ENCODE measurements at regions not wholly inside any gene's neighbourhood (a gene's known extent, or its start where the extent isn't known, plus 50 kb on each side); places are given as distances from the start of the nearest gene placed in this dataset.

DNA sequence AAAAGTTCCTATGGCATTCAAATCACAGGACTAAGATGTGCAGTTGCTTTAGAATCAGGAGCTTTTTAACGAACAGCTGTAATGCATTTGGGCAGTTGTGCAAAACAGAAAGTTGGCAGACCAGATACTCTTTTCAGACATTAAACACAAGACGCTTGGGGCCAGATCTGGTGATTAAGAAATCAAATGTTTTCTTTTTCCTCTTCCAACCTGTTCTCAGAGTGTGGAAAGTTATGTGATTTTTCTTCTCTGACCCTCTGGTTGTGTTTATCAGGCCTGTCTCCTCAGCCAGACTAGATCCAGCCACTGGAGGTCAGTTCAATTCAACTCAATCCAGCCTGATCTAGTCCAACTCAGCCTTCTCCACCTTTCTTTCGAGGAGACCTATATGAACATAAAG is 298.5 kb upstream of the PCSK5 start:
- TF ChIP-seq ZFP30 (CRISPR knock-in tag; IDR thresholded peaks at IDR 0.05) = no peak
- no peak for TF ChIP-seq TOX (CRISPR knock-in tag; IDR thresholded peaks at IDR 0.05; ENCODE audit: borderline replicate concordance)
- TF ChIP-seq ESRRG (CRISPR knock-in tag; IDR thresholded peaks at IDR 0.05) = no peak
- no peak for TF ChIP-seq RARB (CRISPR knock-in tag; IDR thresholded peaks at IDR 0.05)
- TF ChIP-seq, protein P1, sequence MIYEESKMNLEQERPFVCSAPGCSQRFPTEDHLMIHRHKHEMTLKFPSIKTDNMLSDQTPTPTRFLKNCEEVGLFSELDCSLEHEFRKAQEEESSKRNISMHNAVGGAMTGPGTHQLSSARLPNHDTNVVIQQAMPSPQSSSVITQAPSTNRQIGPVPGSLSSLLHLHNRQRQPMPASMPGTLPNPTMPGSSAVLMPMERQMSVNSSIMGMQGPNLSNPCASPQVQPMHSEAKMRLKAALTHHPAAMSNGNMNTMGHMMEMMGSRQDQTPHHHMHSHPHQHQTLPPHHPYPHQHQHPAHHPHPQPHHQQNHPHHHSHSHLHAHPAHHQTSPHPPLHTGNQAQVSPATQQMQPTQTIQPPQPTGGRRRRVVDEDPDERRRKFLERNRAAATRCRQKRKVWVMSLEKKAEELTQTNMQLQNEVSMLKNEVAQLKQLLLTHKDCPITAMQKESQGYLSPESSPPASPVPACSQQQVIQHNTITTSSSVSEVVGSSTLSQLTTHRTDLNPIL (CRISPR knock-in tag; IDR thresholded peaks at IDR 0.05; ENCODE audit: low read depth) = no peak
- no peak for TF ChIP-seq CSDC2 (CRISPR knock-in tag; IDR thresholded peaks at IDR 0.05)
- TF ChIP-seq ZC3H10 (CRISPR knock-in tag; IDR thresholded peaks at IDR 0.05) = no peak
- no peak for TF ChIP-seq BACH2 (CRISPR knock-in tag; IDR thresholded peaks at IDR 0.05; ENCODE audit: borderline replicate concordance)
- TF ChIP-seq OSR1 (CRISPR knock-in tag; IDR thresholded peaks at IDR 0.05) = no peak
- no peak for TF ChIP-seq ZFP3 (CRISPR knock-in tag; IDR thresholded peaks at IDR 0.05)
- TF ChIP-seq, protein P2, sequence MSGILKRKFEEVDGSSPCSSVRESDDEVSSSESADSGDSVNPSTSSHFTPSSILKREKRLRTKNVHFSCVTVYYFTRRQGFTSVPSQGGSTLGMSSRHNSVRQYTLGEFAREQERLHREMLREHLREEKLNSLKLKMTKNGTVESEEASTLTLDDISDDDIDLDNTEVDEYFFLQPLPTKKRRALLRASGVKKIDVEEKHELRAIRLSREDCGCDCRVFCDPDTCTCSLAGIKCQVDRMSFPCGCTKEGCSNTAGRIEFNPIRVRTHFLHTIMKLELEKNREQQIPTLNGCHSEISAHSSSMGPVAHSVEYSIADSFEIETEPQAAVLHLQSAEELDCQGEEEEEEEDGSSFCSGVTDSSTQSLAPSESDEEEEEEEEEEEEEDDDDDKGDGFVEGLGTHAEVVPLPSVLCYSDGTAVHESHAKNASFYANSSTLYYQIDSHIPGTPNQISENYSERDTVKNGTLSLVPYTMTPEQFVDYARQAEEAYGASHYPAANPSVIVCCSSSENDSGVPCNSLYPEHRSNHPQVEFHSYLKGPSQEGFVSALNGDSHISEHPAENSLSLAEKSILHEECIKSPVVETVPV (CRISPR knock-in tag; IDR thresholded peaks at IDR 0.05) = no peak
- TF ChIP-seq, protein P3, sequence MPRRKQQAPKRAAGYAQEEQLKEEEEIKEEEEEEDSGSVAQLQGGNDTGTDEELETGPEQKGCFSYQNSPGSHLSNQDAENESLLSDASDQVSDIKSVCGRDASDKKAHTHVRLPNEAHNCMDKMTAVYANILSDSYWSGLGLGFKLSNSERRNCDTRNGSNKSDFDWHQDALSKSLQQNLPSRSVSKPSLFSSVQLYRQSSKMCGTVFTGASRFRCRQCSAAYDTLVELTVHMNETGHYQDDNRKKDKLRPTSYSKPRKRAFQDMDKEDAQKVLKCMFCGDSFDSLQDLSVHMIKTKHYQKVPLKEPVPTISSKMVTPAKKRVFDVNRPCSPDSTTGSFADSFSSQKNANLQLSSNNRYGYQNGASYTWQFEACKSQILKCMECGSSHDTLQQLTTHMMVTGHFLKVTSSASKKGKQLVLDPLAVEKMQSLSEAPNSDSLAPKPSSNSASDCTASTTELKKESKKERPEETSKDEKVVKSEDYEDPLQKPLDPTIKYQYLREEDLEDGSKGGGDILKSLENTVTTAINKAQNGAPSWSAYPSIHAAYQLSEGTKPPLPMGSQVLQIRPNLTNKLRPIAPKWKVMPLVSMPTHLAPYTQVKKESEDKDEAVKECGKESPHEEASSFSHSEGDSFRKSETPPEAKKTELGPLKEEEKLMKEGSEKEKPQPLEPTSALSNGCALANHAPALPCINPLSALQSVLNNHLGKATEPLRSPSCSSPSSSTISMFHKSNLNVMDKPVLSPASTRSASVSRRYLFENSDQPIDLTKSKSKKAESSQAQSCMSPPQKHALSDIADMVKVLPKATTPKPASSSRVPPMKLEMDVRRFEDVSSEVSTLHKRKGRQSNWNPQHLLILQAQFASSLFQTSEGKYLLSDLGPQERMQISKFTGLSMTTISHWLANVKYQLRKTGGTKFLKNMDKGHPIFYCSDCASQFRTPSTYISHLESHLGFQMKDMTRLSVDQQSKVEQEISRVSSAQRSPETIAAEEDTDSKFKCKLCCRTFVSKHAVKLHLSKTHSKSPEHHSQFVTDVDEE (CRISPR knock-in tag; IDR thresholded peaks at IDR 0.05) = no peak
- TF ChIP-seq PPARA (CRISPR knock-in tag; IDR thresholded peaks at IDR 0.05; ENCODE audit: borderline replicate concordance) = no peak
- TF ChIP-seq, protein P4, sequence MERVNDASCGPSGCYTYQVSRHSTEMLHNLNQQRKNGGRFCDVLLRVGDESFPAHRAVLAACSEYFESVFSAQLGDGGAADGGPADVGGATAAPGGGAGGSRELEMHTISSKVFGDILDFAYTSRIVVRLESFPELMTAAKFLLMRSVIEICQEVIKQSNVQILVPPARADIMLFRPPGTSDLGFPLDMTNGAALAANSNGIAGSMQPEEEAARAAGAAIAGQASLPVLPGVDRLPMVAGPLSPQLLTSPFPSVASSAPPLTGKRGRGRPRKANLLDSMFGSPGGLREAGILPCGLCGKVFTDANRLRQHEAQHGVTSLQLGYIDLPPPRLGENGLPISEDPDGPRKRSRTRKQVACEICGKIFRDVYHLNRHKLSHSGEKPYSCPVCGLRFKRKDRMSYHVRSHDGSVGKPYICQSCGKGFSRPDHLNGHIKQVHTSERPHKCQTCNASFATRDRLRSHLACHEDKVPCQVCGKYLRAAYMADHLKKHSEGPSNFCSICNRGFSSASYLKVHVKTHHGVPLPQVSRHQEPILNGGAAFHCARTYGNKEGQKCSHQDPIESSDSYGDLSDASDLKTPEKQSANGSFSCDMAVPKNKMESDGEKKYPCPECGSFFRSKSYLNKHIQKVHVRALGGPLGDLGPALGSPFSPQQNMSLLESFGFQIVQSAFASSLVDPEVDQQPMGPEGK (CRISPR knock-in tag; IDR thresholded peaks at IDR 0.05; ENCODE audit: borderline replicate concordance) = no peak
- ATAC-seq = no peak

DNA sequence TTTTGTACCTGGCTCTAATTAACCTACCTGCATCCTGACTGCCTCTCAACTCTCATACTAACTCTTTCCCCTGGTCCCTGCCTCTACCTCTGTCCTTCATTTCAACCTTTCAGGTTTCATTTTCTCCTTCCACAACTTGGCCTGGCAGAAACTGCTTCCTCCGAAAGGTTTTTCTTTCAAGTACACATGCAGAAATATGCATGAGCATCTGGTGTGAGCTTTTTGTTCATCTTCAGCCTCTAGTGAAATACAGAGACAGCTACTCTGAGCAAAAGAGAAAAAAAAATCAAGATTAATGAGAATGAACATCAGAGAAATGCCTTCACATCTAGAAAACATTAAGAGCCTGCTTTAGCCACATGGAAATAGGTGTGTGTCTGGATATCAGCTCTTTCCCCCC is 297.9 kb upstream of the PCSK5 start:
- ATAC-seq = no peak
- TF ChIP-seq, protein P3 (CRISPR knock-in tag; IDR thresholded peaks at IDR 0.05) = no peak
- TF ChIP-seq, protein P5, sequence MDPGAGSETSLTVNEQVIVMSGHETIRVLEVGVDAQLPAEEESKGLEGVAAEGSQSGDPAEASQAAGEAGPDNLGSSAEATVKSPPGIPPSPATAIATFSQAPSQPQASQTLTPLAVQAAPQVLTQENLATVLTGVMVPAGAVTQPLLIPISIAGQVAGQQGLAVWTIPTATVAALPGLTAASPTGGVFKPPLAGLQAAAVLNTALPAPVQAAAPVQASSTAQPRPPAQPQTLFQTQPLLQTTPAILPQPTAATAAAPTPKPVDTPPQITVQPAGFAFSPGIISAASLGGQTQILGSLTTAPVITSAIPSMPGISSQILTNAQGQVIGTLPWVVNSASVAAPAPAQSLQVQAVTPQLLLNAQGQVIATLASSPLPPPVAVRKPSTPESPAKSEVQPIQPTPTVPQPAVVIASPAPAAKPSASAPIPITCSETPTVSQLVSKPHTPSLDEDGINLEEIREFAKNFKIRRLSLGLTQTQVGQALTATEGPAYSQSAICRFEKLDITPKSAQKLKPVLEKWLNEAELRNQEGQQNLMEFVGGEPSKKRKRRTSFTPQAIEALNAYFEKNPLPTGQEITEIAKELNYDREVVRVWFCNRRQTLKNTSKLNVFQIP (CRISPR knock-in tag; IDR thresholded peaks at IDR 0.05; ENCODE audit: borderline replicate concordance, low read depth) = no peak
- no peak for TF ChIP-seq ESRRG (CRISPR knock-in tag; IDR thresholded peaks at IDR 0.05)
- TF ChIP-seq, protein P1 (CRISPR knock-in tag; IDR thresholded peaks at IDR 0.05; ENCODE audit: low read depth) = no peak
- TF ChIP-seq TCF4 (CRISPR knock-in tag; IDR thresholded peaks at IDR 0.05; ENCODE audit: borderline replicate concordance) = no peak
- no peak for TF ChIP-seq ZNF565 (CRISPR knock-in tag; conservative IDR thresholded peaks at IDR 0.05; ENCODE audit: low read depth)
- no peak for TF ChIP-seq TOX (CRISPR knock-in tag; IDR thresholded peaks at IDR 0.05; ENCODE audit: borderline replicate concordance)
- no peak for TF ChIP-seq ZNF70 (CRISPR knock-in tag; IDR thresholded peaks at IDR 0.05)
- TF ChIP-seq GLIS3 (CRISPR knock-in tag; IDR thresholded peaks at IDR 0.05) = no peak

Measured in SK-N-SH treated with all-trans-retinoic acid at 6 μM for 48 hours (cell line).